ENCODE measurements at regions not wholly inside any gene's neighbourhood (a gene's known extent, or its start where the extent isn't known, plus 50 kb on each side); places are given as distances from the start of the nearest gene placed in this dataset.

DNA sequence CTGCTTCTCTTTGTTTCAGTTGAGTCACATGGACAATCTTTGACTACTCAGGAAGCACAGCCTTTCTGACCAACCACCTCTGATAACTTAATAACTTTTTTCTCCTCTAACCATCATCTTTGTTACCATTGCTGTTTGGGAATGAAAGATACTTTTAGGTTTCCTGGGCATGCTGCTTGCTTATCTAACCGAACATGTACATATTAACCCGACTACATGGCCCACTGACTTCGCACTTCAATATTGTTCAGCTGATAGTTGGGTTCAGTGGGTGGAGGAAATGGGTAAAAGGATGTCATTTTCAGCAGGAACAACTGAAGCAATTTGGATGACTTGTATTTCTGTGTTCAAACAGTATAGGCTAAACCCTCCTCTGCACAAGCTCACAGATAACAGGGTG lies 214.3 kb downstream of the SQOR start:
- TF ChIP-seq CTCF (conservative IDR thresholded peaks at IDR 0.05 in 1 of 2, IDR thresholded peaks at IDR 0.05 in 1 of 2; ENCODE audit: extremely low read depth in 1 of 2, insufficient read depth in 1 of 2, low read depth in 1 of 2, low read length in 2 of 2) (no peak), EZH2 (IDR thresholded peaks at IDR 0.05; ENCODE audit: borderline replicate concordance, low read length) (no peak)
